ENCODE measurements at regions not wholly inside any gene's neighbourhood (a gene's known extent, or its start where the extent isn't known, plus 50 kb on each side); places are given as distances from the start of the nearest gene placed in this dataset.

GRCh38 chr6:170190046-170190445 lies 100.8 kb downstream of the DLL1 start:
- TF ChIP-seq POLR2A (IDR thresholded peaks at IDR 0.05) = no peak
- TF ChIP-seq, protein P1, sequence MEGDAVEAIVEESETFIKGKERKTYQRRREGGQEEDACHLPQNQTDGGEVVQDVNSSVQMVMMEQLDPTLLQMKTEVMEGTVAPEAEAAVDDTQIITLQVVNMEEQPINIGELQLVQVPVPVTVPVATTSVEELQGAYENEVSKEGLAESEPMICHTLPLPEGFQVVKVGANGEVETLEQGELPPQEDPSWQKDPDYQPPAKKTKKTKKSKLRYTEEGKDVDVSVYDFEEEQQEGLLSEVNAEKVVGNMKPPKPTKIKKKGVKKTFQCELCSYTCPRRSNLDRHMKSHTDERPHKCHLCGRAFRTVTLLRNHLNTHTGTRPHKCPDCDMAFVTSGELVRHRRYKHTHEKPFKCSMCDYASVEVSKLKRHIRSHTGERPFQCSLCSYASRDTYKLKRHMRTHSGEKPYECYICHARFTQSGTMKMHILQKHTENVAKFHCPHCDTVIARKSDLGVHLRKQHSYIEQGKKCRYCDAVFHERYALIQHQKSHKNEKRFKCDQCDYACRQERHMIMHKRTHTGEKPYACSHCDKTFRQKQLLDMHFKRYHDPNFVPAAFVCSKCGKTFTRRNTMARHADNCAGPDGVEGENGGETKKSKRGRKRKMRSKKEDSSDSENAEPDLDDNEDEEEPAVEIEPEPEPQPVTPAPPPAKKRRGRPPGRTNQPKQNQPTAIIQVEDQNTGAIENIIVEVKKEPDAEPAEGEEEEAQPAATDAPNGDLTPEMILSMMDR (IDR thresholded peaks at IDR 0.05) = no peak

Measured in testis (tissue), 2 donors.